ENCODE measurements at regions not wholly inside any gene's neighbourhood (a gene's known extent, or its start where the extent isn't known, plus 50 kb on each side); places are given as distances from the start of the nearest gene placed in this dataset.

GRCh38 chr2:220029013-220029412 is 401.6 kb downstream of the SLC4A3 start:
- TF ChIP-seq POLR2AphosphoS5 (IDR thresholded peaks at IDR 0.05), result no peak
- TF ChIP-seq EP300 (IDR thresholded peaks at IDR 0.05), result no peak
